ENCODE measurements at regions not wholly inside any gene's neighbourhood (a gene's known extent, or its start where the extent isn't known, plus 50 kb on each side); places are given as distances from the start of the nearest gene placed in this dataset.

- no peak overlapping the region for H3K4me3 ChIP-seq
- no peaks in the 10 kb centered on the region for H3K27me3 ChIP-seq
- no peak overlapping the region for H3K27ac ChIP-seq
- H3K4me1 ChIP-seq: no peaks in the 10 kb centered on the region
- no peak for DNase-seq (ENCODE audit: low spot score in 2 of 2)
- TF ChIP-seq POLR2A (IDR thresholded peaks at IDR 0.05) (no peak), CTCF (IDR thresholded peaks at IDR 0.05) (no peak), POLR2AphosphoS5 (IDR thresholded peaks at IDR 0.05) (no peak)
- intact Hi-C loops (cut with DNase I; ENCODE audit: low total_unique reads): no loop called here
- no peaks in the 10 kb centered on the region for H3K9me3 ChIP-seq
- no peaks in the 10 kb centered on the region for H3K36me3 ChIP-seq
Observed at GRCh38 chr12:70094467-70094866, 148.8 kb upstream of the CNOT2 start.

- Histone ChIP-seq H3K27me3 (no peaks in the 10 kb centered on the region), H3K4me1 (no peaks in the 10 kb centered on the region), H3K9me3 (no peaks in the 10 kb centered on the region), H3K36me3 (no peaks in the 10 kb centered on the region), H3K27ac (no peak overlapping the region), H3K4me3 (no peak overlapping the region)
- TF ChIP-seq POLR2A (IDR thresholded peaks at IDR 0.05) (no peak), CTCF (IDR thresholded peaks at IDR 0.05) (no peak), POLR2AphosphoS5 (IDR thresholded peaks at IDR 0.05) (no peak)
- no peak for DNase-seq (ENCODE audit: low spot score in 2 of 2)
- intact Hi-C loops (cut with DNase I; ENCODE audit: low total_unique reads): no loop called here
Observed at GRCh38 chr12:70096759-70097410, 146.3 kb upstream of the CNOT2 start.

GRCh38 chr12:70101064-70101463 is 142.2 kb upstream of the CNOT2 start:
- Histone ChIP-seq H3K9me3 (no peaks in the 10 kb centered on the region), H3K36me3 (no peaks in the 10 kb centered on the region), H3K4me3 (no peak overlapping the region), H3K4me1 (no peaks in the 10 kb centered on the region), H3K27ac (no peak overlapping the region), H3K27me3 (no peaks in the 10 kb centered on the region)
- TF ChIP-seq CTCF (IDR thresholded peaks at IDR 0.05): no peak
- TF ChIP-seq POLR2AphosphoS5 (IDR thresholded peaks at IDR 0.05): no peak
- no peak for TF ChIP-seq POLR2A (IDR thresholded peaks at IDR 0.05)
- no peak for DNase-seq (ENCODE audit: low spot score in 2 of 2)
- intact Hi-C loops (cut with DNase I; ENCODE audit: low total_unique reads): no loop called here

- H3K27ac ChIP-seq: no peak overlapping the region
- no peaks in the 10 kb centered on the region for H3K27me3 ChIP-seq
- TF ChIP-seq POLR2AphosphoS5 (IDR thresholded peaks at IDR 0.05): no peak
- TF ChIP-seq CTCF (IDR thresholded peaks at IDR 0.05): no peak
- TF ChIP-seq POLR2A (IDR thresholded peaks at IDR 0.05): no peak
- no peak overlapping the region for H3K4me3 ChIP-seq
- H3K4me1 ChIP-seq: no peaks in the 10 kb centered on the region
- intact Hi-C loops (cut with DNase I; ENCODE audit: low total_unique reads): no loop called here
- no peak for DNase-seq (ENCODE audit: low spot score in 2 of 2)
- H3K36me3 ChIP-seq: no peaks in the 10 kb centered on the region
- H3K9me3 ChIP-seq: peaks cover 15 to 19% of the 10 kb centered on the region in 2 donors
Observed at GRCh38 chr12:70106347-70106746, 136.9 kb upstream of the CNOT2 start.

- Histone ChIP-seq H3K36me3 (no peaks in the 10 kb centered on the region), H3K4me1 (no peaks in the 10 kb centered on the region), H3K9me3 (peaks cover 20 to 31% of the 10 kb centered on the region in 2 donors), H3K27me3 (no peaks in the 10 kb centered on the region), H3K4me3 (no peak overlapping the region), H3K27ac (no peak overlapping the region)
- intact Hi-C loops (cut with DNase I; ENCODE audit: low total_unique reads): no loop called here
- TF ChIP-seq CTCF (IDR thresholded peaks at IDR 0.05): no peak
- no peak for DNase-seq (ENCODE audit: low spot score in 2 of 2)
Observed at GRCh38 chr12:70110085-70110484, 133.1 kb upstream of the CNOT2 start.

Measured in breast epithelium (tissue), 4 donors.